GM12872 (cell line): ENCODE measurements at regions not wholly inside any gene's neighbourhood (a gene's known extent, or its start where the extent isn't known, plus 50 kb on each side); places are given as distances from the start of the nearest gene placed in this dataset.

Experiments
- CTCF ChIP-seq: IDR thresholded peaks from 3 replicates; pipeline ENCODE4 v1.5.1; 2011; ENCODE audit warnings: low read depth, mild to moderate bottlenecking, low read length, moderate library complexity; ENCODE audit not compliant: insufficient read depth

DNA sequence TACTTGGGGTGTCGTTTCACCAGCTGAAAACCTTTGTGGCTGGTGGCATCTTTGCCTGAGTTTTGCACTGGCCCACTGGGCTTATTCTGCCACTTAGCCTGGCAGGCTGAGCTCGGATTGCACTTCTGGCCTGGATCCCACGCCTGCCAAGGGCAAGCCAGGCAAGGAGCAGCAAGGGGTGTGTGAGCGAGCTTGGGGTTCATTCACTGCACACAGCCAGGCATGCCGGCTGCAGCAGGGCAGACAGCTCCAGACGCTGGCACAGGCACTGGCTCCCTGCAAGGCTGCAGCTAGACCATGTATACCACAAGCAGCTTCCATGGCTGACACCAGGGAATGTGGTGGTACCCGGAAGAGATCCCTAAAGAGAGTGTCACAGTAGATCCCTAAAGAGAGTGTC, 476.3 kb downstream of the EPHA5 start:
- TF ChIP-seq CTCF, result no peak

- TF ChIP-seq CTCF, result no peak
These were observed 479.5 kb downstream of the EPHA5 start for GRCh38 chr4:65190780-65191179.

- no peak for TF ChIP-seq CTCF
These were observed 494.7 kb downstream of the EPHA5 start for GRCh38 chr4:65175585-65175984.

DNA sequence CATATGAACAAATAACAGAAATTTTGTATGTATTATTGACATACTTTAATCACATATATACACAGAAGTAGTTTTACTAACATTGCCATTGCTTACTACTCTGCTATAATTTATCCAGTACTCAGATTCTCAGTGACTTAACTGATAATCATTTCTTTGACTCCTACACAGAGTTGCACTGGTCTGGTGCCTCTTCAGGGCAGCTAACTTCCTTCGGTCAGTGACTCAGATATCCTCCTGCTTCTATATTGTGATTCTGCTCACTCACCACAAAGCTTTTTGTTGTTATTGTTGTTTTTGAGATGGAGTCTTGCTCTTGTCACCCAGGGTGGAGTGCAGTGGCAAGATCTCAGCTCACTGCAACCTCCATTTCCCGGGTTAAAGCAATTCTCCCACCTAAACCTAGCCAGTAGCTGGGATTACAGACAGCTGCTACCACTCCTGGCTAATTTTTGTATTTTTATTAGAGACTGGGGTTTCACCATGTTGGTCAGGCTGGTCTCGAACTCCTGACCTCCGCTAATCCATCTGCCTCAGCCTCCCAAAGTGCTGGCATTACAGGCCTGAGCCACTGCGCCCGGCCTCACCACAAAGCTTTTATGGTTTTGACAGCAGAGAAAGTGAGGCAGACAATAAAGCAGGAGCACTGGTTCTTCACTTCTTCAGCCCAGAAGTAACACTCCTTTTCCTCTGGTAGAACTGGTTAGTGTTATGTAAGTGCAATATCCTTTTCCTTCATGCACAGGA, 499.3 kb downstream of the EPHA5 start:
- no peak for TF ChIP-seq CTCF

DNA sequence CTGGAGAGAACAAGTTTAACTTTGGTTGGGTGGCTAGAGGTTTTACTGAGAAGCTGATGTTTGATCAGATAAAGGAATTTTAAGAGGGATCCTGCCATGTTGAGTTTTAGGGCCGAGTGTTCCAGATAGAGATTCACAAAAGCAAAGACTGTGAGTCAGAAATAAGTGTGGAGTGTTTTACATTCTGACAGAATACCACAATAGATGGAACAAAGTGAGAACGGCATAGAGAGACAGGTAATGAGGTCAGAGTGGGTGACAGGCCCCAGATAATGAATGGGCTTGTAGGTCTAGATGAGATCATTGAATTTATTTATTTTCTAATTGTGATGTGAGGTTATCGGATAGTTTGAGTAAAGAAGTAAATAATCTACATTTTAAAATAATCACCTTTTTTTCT, 502.6 kb downstream of the EPHA5 start:
- TF ChIP-seq CTCF, result no peak

DNA sequence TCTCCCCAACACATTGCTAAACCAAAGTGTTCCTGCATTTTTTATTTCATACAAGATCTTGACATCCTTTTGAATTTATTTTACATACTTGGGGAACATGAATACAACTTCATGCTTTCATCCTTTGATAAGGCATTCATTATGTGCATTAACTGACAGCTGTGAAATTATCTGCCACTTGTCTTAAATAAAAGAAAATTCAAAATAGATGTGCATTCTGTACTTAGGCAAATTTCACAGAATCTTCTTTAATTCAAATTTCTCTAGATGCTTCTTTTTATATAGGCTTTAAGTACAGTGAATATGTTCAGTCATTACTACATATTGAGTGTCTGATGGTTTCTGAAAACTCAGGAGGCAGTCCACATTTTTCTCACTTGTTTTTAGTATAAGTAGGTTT, 518.1 kb downstream of the EPHA5 start:
- TF ChIP-seq CTCF, result no peak

DNA sequence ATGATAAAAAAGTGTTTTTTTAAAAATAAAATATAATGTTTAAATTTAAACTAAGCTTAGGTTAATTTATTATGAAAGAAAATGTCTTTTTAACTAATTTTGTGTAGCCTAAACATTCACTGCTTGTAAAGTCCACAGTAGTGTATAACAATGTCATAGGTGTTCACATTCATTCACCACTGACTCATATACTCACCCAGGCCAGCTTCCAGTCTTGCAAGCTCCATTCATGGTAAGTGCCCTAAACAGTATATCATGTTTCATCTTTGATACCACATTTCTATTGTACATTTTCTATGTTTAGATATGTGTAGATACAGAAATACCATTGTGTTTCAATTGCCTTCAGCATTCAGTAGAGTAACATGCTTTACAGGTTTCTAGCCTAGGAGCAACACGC, 530.3 kb downstream of the EPHA5 start:
- TF ChIP-seq CTCF, result no peak

- TF ChIP-seq CTCF, result no peak
These were observed 544.1 kb downstream of the EPHA5 start for GRCh38 chr4:65126200-65126599.
